GM23338 (cell line): ENCODE measurements at regions not wholly inside any gene's neighbourhood (a gene's known extent, or its start where the extent isn't known, plus 50 kb on each side); places are given as distances from the start of the nearest gene placed in this dataset.

Experiments used
- ATAC-seq: fragments of 200-7000 bp; cut with Tn5 transposase; 3 replicates; pipeline ENCODE4 v1.9.1; 2020
- DNase-seq: peaks from one replicate; pipeline ENCODE4 v3.0.0-alpha.2; 2015; ENCODE audit warnings: low spot score
- H2AFZ ChIP-seq: fragments of 200-600 bp; sonication (generic); 2 replicates; pipeline ENCODE4 v1.8.0; 2016; ENCODE audit warnings: antibody characterized with exemption, mild to moderate bottlenecking, moderate library complexity
- H3F3A ChIP-seq: fragments of 200-600 bp; sonication (generic); replicated peaks from 2 replicates; pipeline ENCODE4 v1.8.0; 2017; ENCODE audit warnings: antibody characterized with exemption, mixed run types, low read depth
- H3K27ac ChIP-seq: fragments of 200-600 bp; sonication (generic); 2 replicates; pipeline ENCODE4 v1.6.1; 2016; ENCODE audit warnings: low read depth
- H3K27me3 ChIP-seq: fragments of 200-600 bp; sonication (generic); 2 replicates; pipeline ENCODE4 v1.8.0; 2016; ENCODE audit warnings: mild to moderate bottlenecking, mixed run types, moderate library complexity; ENCODE audit not compliant: insufficient read depth
- H3K36me3 ChIP-seq: fragments of 200-600 bp; sonication (generic); 2 replicates; pipeline ENCODE4 v1.8.0; 2016; ENCODE audit warnings: mild to moderate bottlenecking; ENCODE audit not compliant: insufficient read depth
- H3K4me1 ChIP-seq: fragments of 200-600 bp; sonication (generic); 2 replicates; pipeline ENCODE4 v1.8.0; 2016; ENCODE audit warnings: mild to moderate bottlenecking, moderate library complexity; ENCODE audit not compliant: insufficient read depth
- H3K4me2 ChIP-seq: fragments of 200-600 bp; sonication (generic); 2 replicates; pipeline ENCODE4 v1.7.1; 2017; ENCODE audit warnings: mixed run types
- H3K4me3 ChIP-seq: fragments of 200-600 bp; sonication (generic); 2 replicates; pipeline ENCODE4 v1.6.1; 2016; ENCODE audit warnings: mixed run types
- H3K79me2 ChIP-seq: fragments of 200-600 bp; sonication (generic); replicated peaks from 2 replicates; pipeline ENCODE4 v1.8.0; 2017; ENCODE audit warnings: mild to moderate bottlenecking; ENCODE audit not compliant: insufficient read depth
- H3K9me2 ChIP-seq: fragments of 200-600 bp; sonication (generic); 2 replicates; pipeline ENCODE4 v1.8.0; 2017; ENCODE audit not compliant: insufficient read depth
- H4K20me1 ChIP-seq: fragments of 200-600 bp; sonication (generic); replicated peaks from 2 replicates; pipeline ENCODE4 v1.8.0; 2017; ENCODE audit warnings: mild to moderate bottlenecking; ENCODE audit not compliant: insufficient read depth
- H3K27ac Mint-ChIP-seq: 2 replicates; pipeline ENCODE4 v1.8.0; 2020; ENCODE audit warnings: inconsistent platforms, mild to moderate bottlenecking, moderate library complexity, mixed read lengths
- H3K27me3 Mint-ChIP-seq: 3 replicates; pipeline ENCODE4 v1.8.0; 2022; ENCODE audit warnings: low read depth, mild to moderate bottlenecking, moderate library complexity, mixed read lengths, inconsistent platforms; ENCODE audit not compliant: insufficient read depth, poor library complexity
- H3K36me3 Mint-ChIP-seq: 3 replicates; pipeline ENCODE4 v1.8.0; 2021; ENCODE audit warnings: low read depth, mild to moderate bottlenecking, inconsistent platforms, moderate library complexity, mixed read lengths
- H3K4me1 Mint-ChIP-seq: 3 replicates; pipeline ENCODE4 v1.8.0; 2020; ENCODE audit warnings: mild to moderate bottlenecking, inconsistent platforms, mixed read lengths
- H3K4me3 Mint-ChIP-seq: 3 replicates; pipeline ENCODE4 v1.8.0; 2021; ENCODE audit warnings: moderate library complexity, mild to moderate bottlenecking, inconsistent platforms, mixed read lengths
- H3K9me3 Mint-ChIP-seq: 3 replicates; pipeline ENCODE4 v1.8.0; 2020; ENCODE audit warnings: moderate library complexity, mild to moderate bottlenecking, inconsistent platforms, mixed read lengths
- CREB1 ChIP-seq: fragments of 250-450 bp; sonication (Bioruptor Pico); IDR thresholded peaks from 2 replicates; pipeline ENCODE4 v1.5.0; 2020; ENCODE audit warnings: low read depth, mild to moderate bottlenecking, moderate library complexity
- CTCF ChIP-seq, 2 experiments: fragments of 200-600 bp in 1 of 2; sonication (generic) in 1 of 2; conservative IDR thresholded peaks; 2 replicates each; pipeline versions ENCODE4 v1.5.1 to v1.6.1; 2016 to 2017; ENCODE audit warnings: antibody characterized with exemption in 2 of 2, low read depth in 2 of 2, mild to moderate bottlenecking in 2 of 2, moderate library complexity in 1 of 2
- ETS1 ChIP-seq: IDR thresholded peaks from 2 replicates; pipeline ENCODE4 v1.6.1; 2016; ENCODE audit warnings: antibody characterized with exemption
- EZH2 ChIP-seq: fragments of 200-600 bp; sonication (generic); IDR thresholded peaks from one replicate; pipeline ENCODE4 v1.8.0; 2017; ENCODE audit warnings: antibody characterized with exemption, mild to moderate bottlenecking, low read depth; ENCODE audit not compliant: unreplicated experiment
- EZH2phosphoT487 ChIP-seq: fragments of 200-600 bp; sonication (generic); IDR thresholded peaks from one replicate; pipeline ENCODE4 v1.8.1; 2018; ENCODE audit warnings: antibody characterized with exemption; ENCODE audit not compliant: unreplicated experiment
- JUNB ChIP-seq: IDR thresholded peaks from one replicate; pipeline ENCODE4 v1.6.1; 2016; ENCODE audit warnings: antibody characterized with exemption; ENCODE audit not compliant: unreplicated experiment
- NANOG ChIP-seq: IDR thresholded peaks from 2 replicates; pipeline ENCODE4 v1.6.1; 2016; ENCODE audit warnings: antibody characterized with exemption, borderline replicate concordance
- POLR2AphosphoS5 ChIP-seq: IDR thresholded peaks from 2 replicates; pipeline ENCODE4 v1.6.1; 2016; ENCODE audit warnings: antibody characterized with exemption, low read depth
- REST ChIP-seq: IDR thresholded peaks from one replicate; pipeline ENCODE4 v1.6.1; 2018; ENCODE audit warnings: antibody characterized with exemption; ENCODE audit not compliant: unreplicated experiment
- STAT1 ChIP-seq: IDR thresholded peaks from one replicate; pipeline ENCODE4 v1.6.1; 2016; ENCODE audit warnings: antibody characterized with exemption; ENCODE audit not compliant: unreplicated experiment
- ZNF114 ChIP-seq: fragments of 250-450 bp; sonication (Bioruptor Pico); IDR thresholded peaks from 2 replicates; pipeline ENCODE4 v1.5.0; 2020; ENCODE audit warnings: mild to moderate bottlenecking, moderate library complexity
- ZNF331 ChIP-seq: fragments of 250-450 bp; sonication (Bioruptor Pico); IDR thresholded peaks from 2 replicates; pipeline ENCODE4 v1.5.0; 2020; ENCODE audit warnings: low read depth, mild to moderate bottlenecking, moderate library complexity
- ZNF462 ChIP-seq: fragments of 250-450 bp; sonication (Bioruptor Pico); IDR thresholded peaks from 2 replicates; pipeline ENCODE4 v1.5.0; 2020; ENCODE audit warnings: mild to moderate bottlenecking, moderate library complexity

GRCh38 chr15:61634837-61635236 lies 405.7 kb upstream of the RORA start:
- DNase-seq (no peak), ATAC-seq (no peak)
- H3K36me3 Mint-ChIP-seq, result no peaks in the 10 kb centered on the region
- H3K4me1 ChIP-seq, result peaks cover 15% of the 10 kb centered on the region
- no peaks in the 10 kb centered on the region for H3F3A ChIP-seq
- no peaks in the 10 kb centered on the region for H3K36me3 ChIP-seq
- H3K79me2 ChIP-seq, result no peaks in the 10 kb centered on the region
- H3K27me3 Mint-ChIP-seq, result peaks cover 6% of the 10 kb centered on the region
- H2AFZ ChIP-seq, result peak overlapping the region; percentile 14; the same call in 1 of the 2 replicates
- TF ChIP-seq ZNF331 (CRISPR knock-in tag) (no peak), ETS1 (no peak), ZNF462 (CRISPR knock-in tag) (no peak), CREB1 (CRISPR knock-in tag) (no peak), POLR2AphosphoS5 (no peak), CTCF (conservative IDR thresholded peaks at IDR 0.05; ENCODE audit: low read depth in 2 of 2) (no peak), ZNF114 (no peak), JUNB (no peak), REST (no peak), NANOG (no peak), EZH2phosphoT487 (no peak), STAT1 (no peak), EZH2 (no peak)
- no peaks in the 10 kb centered on the region for H4K20me1 ChIP-seq
- no peak overlapping the region for H3K27ac ChIP-seq
- no peak overlapping the region for H3K4me2 ChIP-seq
- no peak overlapping the region for H3K4me3 ChIP-seq
- H3K27me3 ChIP-seq, result 0 out of 2 replicates have a peak, but pooled peaks cover 3% of the 10 kb centered on the region
- peaks cover 15% of the 10 kb centered on the region for H3K4me1 Mint-ChIP-seq
- H3K9me3 Mint-ChIP-seq, result no peaks in the 10 kb centered on the region
- no peak overlapping the region for H3K4me3 Mint-ChIP-seq
- no peaks in the 10 kb centered on the region for H3K9me2 ChIP-seq
- no peak overlapping the region for H3K27ac Mint-ChIP-seq
